ENCODE measurements at regions not wholly inside any gene's neighbourhood (a gene's known extent, or its start where the extent isn't known, plus 50 kb on each side); places are given as distances from the start of the nearest gene placed in this dataset.

- H3K36me3 ChIP-seq (ENCODE audit: low read depth) = no peaks in the 10 kb centered on the region
- TF ChIP-seq CTCF (IDR thresholded peaks at IDR 0.05) = no peak
- no peaks in the 10 kb centered on the region for H3K9me3 ChIP-seq
- no peaks in the 10 kb centered on the region for H3K4me1 ChIP-seq (ENCODE audit: low read depth)
- no peak overlapping the region for H3K4me3 ChIP-seq
- no peak for DNase-seq
- intact Hi-C loops (cut with DNase I, micrococcal nuclease) = no loop called here
- no peak for ATAC-seq
Observed at GRCh38 chr3:104879919-104880318, 486.8 kb upstream of the ALCAM start.

DNA sequence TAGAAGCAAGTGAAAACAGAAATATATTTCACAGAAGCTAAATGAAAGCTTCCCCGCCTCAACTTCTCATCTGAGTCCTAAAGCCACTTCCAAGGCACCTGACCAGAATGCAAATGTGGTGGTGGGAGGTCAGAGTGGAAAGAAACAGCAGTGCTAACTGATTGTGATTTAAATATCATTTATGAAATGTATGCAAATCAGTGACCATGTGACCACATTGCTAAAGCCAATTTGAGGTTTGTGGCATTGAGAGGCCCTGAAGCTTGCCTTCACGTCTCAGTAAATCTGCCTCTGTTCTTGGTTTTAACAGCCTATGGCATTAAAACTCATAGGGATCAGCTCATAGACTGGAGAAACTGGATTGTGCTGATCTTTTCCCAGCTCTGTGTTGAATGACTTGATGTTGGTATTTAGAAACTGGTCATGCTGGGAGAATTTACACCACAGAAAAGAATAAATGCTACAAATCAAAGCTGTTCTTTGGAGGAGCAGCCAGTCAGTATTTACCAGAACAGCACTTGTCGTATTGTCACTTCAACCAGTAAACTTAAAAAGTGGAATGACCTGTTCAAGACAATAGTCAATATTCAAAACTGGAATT, 481.4 kb upstream of the ALCAM start:
- Histone ChIP-seq H3K36me3 (ENCODE audit: low read depth) (no peaks in the 10 kb centered on the region), H3K4me3 (no peak overlapping the region), H3K4me1 (ENCODE audit: low read depth) (no peaks in the 10 kb centered on the region), H3K9me3 (no peaks in the 10 kb centered on the region)
- TF ChIP-seq CTCF (IDR thresholded peaks at IDR 0.05) = no peak
- ATAC-seq (no peak), DNase-seq (no peak)
- intact Hi-C loops (cut with DNase I, micrococcal nuclease) = no loop called here

- no peak for ATAC-seq
- no peaks in the 10 kb centered on the region for H3K36me3 ChIP-seq (ENCODE audit: low read depth)
- H3K4me3 ChIP-seq = no peak overlapping the region
Observed at GRCh38 chr3:104886220-104886995, 480.3 kb upstream of the ALCAM start.

DNA sequence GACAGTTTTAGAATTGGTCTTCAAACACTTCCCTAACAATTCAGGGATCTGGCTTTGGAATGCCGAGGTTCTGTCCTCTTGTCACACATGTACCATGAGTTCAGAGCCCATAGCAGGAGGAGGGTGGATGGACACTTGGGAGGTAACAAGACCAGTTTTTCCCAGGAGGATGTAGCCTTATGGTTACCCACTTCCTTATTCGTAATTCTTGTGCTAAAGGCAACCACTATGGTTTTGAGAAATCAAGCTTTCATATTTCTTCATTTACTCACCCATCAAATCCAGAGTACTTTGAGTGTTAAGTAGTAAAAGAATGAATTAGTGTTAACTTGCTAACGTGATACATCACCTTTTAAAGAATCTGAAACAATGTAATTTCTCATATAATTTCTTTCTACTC, 479.6 kb upstream of the ALCAM start:
- no peaks in the 10 kb centered on the region for H3K4me1 ChIP-seq (ENCODE audit: low read depth)
- no peak for ATAC-seq

More at GRCh38 chr3:104886220-104886995, 480.3 kb upstream of the ALCAM start:
- DNase-seq = no peak
- H3K4me1 ChIP-seq (ENCODE audit: low read depth) = no peaks in the 10 kb centered on the region
- TF ChIP-seq CTCF (IDR thresholded peaks at IDR 0.05) = no peak
- H3K9me3 ChIP-seq = no peaks in the 10 kb centered on the region
- intact Hi-C loops (cut with DNase I, micrococcal nuclease) = no loop called here

DNA sequence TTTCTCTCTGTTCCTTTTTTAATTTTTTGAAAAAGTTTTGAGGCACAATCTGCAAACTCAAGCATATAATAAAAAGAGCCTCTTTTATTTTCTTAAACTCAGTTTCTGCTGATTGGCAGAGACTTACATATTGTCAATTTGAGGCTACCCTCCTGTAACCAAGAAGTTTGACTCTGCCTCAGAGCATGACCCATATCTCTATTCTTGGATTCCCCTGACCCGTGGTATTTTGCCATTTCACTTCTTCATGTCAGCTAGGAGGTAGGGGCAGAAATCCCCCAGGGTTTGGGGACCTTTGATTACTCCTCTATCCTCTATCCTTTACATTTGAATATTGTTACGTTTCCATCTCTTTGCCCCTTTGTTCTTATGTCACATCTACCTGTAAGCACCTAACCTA, 479.1 kb upstream of the ALCAM start:
- ATAC-seq (no peak), DNase-seq (no peak)
- Histone ChIP-seq H3K36me3 (ENCODE audit: low read depth) (no peaks in the 10 kb centered on the region), H3K4me3 (no peak overlapping the region), H3K4me1 (ENCODE audit: low read depth) (no peaks in the 10 kb centered on the region), H3K9me3 (no peaks in the 10 kb centered on the region)
- intact Hi-C loops (cut with DNase I, micrococcal nuclease) = no loop called here
- no peak for TF ChIP-seq CTCF (IDR thresholded peaks at IDR 0.05)

More for the DNA sequence above, 479.6 kb upstream of the ALCAM start:
- no peaks in the 10 kb centered on the region for H3K36me3 ChIP-seq (ENCODE audit: low read depth)
- DNase-seq = no peak
- TF ChIP-seq CTCF (IDR thresholded peaks at IDR 0.05) = no peak
- intact Hi-C loops (cut with DNase I, micrococcal nuclease) = no loop called here
- H3K4me3 ChIP-seq = no peak overlapping the region
- no peaks in the 10 kb centered on the region for H3K9me3 ChIP-seq
